ENCODE measurements at regions not wholly inside any gene's neighbourhood (a gene's known extent, or its start where the extent isn't known, plus 50 kb on each side); places are given as distances from the start of the nearest gene placed in this dataset.

DNA sequence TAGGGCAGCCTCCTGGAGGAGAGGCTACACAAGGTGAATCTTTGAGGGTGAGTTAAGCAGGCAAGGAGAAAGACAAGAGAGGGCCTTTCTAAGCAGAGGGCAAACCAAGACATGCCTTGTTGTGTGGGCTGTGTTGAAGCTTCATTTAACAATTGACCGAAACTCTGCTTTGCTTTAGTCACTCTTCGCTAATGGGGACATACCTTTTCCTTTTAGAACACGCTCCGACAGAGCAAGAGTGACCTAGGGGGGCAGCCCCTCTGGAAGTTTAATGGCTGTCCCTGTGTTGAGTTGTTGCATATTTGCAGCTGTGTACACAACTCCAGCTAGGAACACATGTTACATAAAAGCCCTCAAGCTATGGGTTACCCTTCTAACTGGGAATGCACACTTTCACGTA lies 218.1 kb upstream of the WWC1 start:
- Histone ChIP-seq H3K27me3 (no peaks in the 10 kb centered on the region), H4K20me1 (ENCODE audit: insufficient read depth, poor library complexity, severe bottlenecking) (no peaks in the 10 kb centered on the region), H3K36me3 (replicated peaks; ENCODE audit: insufficient read depth, low read depth) (no peaks in the 10 kb centered on the region), H3K9me3 (ENCODE audit: low read depth) (no peaks in the 10 kb centered on the region), H3K4me2 (no peak overlapping the region), H3K27ac (no peak overlapping the region), H3K4me1 (ENCODE audit: insufficient read depth) (no peaks in the 10 kb centered on the region), H3K9me2 (replicated peaks; ENCODE audit: insufficient read depth) (no peaks in the 10 kb centered on the region), H2AFZ (no peak overlapping the region), H3K4me3 (no peak overlapping the region), H3K79me2 (no peaks in the 10 kb centered on the region)
- DNase-seq (ENCODE audit: low spot score): no peak
- no peak for TF ChIP-seq EZH2 (IDR thresholded peaks at IDR 0.05; ENCODE audit: borderline replicate concordance)
- TF ChIP-seq, protein P1, sequence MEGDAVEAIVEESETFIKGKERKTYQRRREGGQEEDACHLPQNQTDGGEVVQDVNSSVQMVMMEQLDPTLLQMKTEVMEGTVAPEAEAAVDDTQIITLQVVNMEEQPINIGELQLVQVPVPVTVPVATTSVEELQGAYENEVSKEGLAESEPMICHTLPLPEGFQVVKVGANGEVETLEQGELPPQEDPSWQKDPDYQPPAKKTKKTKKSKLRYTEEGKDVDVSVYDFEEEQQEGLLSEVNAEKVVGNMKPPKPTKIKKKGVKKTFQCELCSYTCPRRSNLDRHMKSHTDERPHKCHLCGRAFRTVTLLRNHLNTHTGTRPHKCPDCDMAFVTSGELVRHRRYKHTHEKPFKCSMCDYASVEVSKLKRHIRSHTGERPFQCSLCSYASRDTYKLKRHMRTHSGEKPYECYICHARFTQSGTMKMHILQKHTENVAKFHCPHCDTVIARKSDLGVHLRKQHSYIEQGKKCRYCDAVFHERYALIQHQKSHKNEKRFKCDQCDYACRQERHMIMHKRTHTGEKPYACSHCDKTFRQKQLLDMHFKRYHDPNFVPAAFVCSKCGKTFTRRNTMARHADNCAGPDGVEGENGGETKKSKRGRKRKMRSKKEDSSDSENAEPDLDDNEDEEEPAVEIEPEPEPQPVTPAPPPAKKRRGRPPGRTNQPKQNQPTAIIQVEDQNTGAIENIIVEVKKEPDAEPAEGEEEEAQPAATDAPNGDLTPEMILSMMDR (IDR thresholded peaks at IDR 0.05; ENCODE audit: poor library complexity): no peak
- TF ChIP-seq EZH2phosphoT487 (IDR thresholded peaks at IDR 0.05; ENCODE audit: low read depth, severe bottlenecking, unreplicated experiment): no peak
- WGBS (ENCODE audit: low lambda C conversion rate, missing lambda C conversion rate): 94% methylated on average over 5 of the region's 5 CpGs

DNA sequence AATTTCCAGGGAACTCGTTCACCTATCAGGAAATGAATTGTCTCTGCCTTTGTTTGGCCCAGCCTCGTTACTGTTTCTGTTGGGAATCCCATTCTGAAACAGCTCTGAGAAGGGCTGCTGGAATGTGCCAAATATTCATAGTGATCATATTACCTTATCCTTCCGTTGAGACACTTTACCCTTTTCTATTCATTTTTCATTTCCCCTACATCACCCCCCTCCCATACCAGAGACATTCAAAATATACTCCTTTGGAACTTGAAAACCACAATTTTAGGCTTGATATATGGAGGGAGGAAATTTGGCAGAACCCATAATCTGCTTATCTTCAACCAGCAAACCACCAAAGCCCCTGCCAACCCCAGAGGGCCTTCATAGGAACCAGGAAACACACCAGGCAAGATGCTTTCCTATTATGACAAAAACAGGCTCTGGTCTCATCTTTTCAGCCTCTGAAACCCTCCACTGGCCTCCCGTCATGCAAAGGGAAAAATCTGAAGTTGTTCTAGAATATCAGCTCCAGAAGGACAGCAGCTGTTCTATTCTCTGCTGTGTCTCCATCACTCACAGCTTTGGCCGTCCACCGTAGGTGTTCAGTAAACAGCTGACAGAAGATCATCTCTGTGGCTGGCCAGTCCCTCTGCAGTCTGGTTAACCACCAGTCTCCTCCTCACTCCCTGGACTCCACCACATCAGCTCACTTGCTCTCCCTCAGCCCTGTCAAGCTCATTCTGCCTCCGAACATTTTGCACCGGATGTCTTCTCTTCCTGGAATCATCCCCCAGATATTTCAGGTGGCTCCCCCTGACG lies 217.2 kb upstream of the WWC1 start:
- no peaks in the 10 kb centered on the region for H4K20me1 ChIP-seq (ENCODE audit: insufficient read depth, poor library complexity, severe bottlenecking)
- 64% methylated on average over 9 of the region's 9 CpGs for WGBS (ENCODE audit: low lambda C conversion rate, missing lambda C conversion rate)
- H3K4me2 ChIP-seq: no peak overlapping the region

DNA sequence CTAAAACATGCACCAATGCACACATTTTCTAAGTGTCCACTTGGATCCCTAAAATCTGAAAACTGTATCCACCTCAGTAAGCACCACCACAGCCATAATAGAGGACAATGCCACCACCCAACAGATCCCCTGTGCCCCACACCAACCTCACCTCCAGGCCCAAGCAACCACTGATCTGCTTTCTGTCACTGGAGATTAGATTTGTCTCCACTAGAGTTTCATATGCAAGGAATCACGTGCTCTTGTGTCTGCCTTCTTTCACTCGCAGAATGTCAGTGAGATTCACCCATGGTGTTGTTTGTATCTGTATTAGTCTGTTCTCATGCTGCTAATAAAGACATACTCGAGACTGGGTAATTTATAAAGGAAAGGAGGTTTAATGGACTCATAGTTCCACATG lies 216.1 kb upstream of the WWC1 start:
- WGBS (ENCODE audit: low lambda C conversion rate, missing lambda C conversion rate): 64% methylated on average over 3 of the region's 3 CpGs

More for the DNA sequence above, 217.2 kb upstream of the WWC1 start:
- Histone ChIP-seq H3K27me3 (no peaks in the 10 kb centered on the region), H3K27ac (no peak overlapping the region), H3K9me2 (replicated peaks; ENCODE audit: insufficient read depth) (no peaks in the 10 kb centered on the region), H3K79me2 (no peaks in the 10 kb centered on the region), H3K9me3 (ENCODE audit: low read depth) (no peaks in the 10 kb centered on the region), H2AFZ (no peak overlapping the region), H3K4me3 (no peak overlapping the region), H3K36me3 (replicated peaks; ENCODE audit: insufficient read depth, low read depth) (no peaks in the 10 kb centered on the region), H3K4me1 (ENCODE audit: insufficient read depth) (no peaks in the 10 kb centered on the region)
- no peak for DNase-seq (ENCODE audit: low spot score)
- TF ChIP-seq, protein P1 (IDR thresholded peaks at IDR 0.05; ENCODE audit: poor library complexity): no peak
- no peak for TF ChIP-seq EZH2 (IDR thresholded peaks at IDR 0.05; ENCODE audit: borderline replicate concordance)
- TF ChIP-seq EZH2phosphoT487 (IDR thresholded peaks at IDR 0.05; ENCODE audit: low read depth, severe bottlenecking, unreplicated experiment): no peak

More for the DNA sequence above, 216.1 kb upstream of the WWC1 start:
- Histone ChIP-seq H2AFZ (no peak overlapping the region), H3K9me3 (ENCODE audit: low read depth) (no peaks in the 10 kb centered on the region), H3K79me2 (no peaks in the 10 kb centered on the region), H3K4me1 (ENCODE audit: insufficient read depth) (no peaks in the 10 kb centered on the region), H3K4me3 (no peak overlapping the region), H3K27ac (no peak overlapping the region), H3K36me3 (replicated peaks; ENCODE audit: insufficient read depth, low read depth) (no peaks in the 10 kb centered on the region), H3K27me3 (no peaks in the 10 kb centered on the region), H3K4me2 (no peak overlapping the region), H4K20me1 (ENCODE audit: insufficient read depth, poor library complexity, severe bottlenecking) (no peaks in the 10 kb centered on the region), H3K9me2 (replicated peaks; ENCODE audit: insufficient read depth) (no peaks in the 10 kb centered on the region)
- TF ChIP-seq EZH2phosphoT487 (IDR thresholded peaks at IDR 0.05; ENCODE audit: low read depth, severe bottlenecking, unreplicated experiment) (no peak), EZH2 (IDR thresholded peaks at IDR 0.05; ENCODE audit: borderline replicate concordance) (no peak)
- TF ChIP-seq, protein P1 (IDR thresholded peaks at IDR 0.05; ENCODE audit: poor library complexity): no peak
- no peak for DNase-seq (ENCODE audit: low spot score)

Measured in hepatocyte (in vitro differentiated cells).